Activated T-cell treated with anti-CD3 and anti-CD28 coated beads for 48 hours (primary cell): ENCODE measurements at regions not wholly inside any gene's neighbourhood (a gene's known extent, or its start where the extent isn't known, plus 50 kb on each side); places are given as distances from the start of the nearest gene placed in this dataset.

ENCODE experiments used
- DNase-seq: peaks from one replicate; pipeline ENCODE4 v3.0.0-alpha.2; 2020; ENCODE audit warnings: low read depth

DNA sequence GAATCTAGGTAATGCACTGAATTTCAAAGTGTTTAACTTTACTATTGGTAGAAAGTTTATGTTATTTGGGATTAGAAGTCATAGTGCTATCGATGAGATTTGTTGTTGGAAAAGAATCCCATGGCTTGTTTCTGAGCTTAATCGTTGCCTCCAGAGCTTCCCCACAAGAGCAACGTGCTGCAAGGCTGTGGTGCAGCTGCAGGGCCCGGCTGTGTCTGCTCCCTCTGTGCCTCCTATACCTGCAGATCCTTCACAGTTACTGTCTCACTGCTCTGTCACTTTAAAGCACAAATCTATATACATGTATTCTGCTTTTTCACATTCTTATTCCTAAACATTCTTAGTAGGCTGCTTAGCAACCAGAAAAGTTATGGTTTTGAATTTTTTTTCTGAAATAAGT is 826.6 kb upstream of the COBL start:
- no peak for DNase-seq

DNA sequence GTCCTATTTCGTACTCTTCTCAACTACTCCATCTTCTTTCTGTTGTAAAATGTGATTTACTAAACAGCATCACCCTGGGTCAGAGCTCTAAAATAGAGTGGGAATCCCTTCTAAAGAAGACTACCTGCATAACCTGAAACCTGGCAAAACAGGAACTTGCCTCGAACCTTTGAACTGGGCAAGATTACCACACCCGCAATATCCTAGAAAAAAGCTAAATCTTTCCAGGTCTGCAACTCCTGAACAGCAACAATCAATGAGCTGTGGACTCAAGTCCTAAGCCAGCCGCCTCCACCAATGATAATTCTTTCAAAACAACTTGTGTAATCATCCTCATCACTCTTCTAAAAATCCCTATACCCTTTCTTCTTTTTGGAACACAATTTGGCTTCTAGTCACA is 824.2 kb upstream of the COBL start:
- no peak for DNase-seq

DNA sequence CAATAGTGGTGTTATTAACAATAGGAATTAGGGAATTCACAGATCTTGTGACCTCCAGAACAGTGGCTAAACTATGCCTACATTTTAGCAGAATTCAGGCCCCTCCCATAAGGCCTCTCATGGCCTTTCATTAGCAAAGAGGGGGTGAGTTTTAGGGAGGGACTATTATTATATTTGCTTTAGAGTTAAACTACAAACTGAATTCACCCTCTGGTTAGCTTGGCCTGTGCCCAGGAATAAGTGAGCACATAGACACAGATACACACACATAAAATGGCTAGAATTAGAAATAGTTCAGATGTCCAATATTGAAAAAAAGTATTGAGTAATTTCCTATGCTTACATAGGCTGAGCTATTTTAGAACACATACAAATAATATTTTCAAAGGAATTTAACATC is 818.8 kb upstream of the COBL start:
- DNase-seq, result no peak

DNA sequence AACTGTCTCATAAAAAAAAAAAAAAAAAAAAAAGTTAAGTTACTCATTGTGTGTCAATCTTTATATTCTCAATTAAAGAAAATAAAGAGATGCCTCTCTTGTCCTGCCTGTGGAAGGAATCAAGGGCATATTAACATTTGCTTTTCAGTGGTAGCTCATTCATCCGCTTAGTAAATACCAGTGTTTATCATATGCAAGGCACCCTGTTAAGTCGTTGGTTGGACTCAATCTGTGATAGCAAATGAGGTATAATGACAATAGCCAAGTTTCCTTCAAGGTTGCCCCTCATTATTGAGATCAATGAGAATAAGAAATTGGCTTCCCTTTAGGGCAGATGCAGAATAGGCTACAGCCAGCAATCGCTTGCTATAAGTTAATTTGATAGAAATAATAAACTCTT is 812.7 kb upstream of the COBL start:
- DNase-seq, result no peak

DNA sequence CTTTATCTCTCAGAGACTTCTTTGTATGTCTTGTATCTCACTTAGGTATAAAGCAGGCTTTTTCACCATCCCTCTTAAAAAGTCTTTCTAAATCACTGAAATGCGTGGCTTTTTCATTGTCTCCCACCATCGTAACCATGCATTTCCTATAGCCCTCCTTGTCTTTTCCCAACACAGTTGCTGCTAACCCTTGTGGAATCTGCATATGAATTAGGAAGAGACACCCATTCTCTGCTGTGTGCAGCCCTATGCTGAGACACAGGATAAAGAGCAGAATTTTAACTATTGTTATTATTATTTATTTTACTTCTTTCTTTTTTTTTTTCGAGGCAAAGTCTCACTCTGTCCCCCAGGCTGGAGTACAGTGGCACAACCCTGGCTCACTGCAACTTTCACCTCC is 804.3 kb upstream of the COBL start:
- no peak for DNase-seq

DNA sequence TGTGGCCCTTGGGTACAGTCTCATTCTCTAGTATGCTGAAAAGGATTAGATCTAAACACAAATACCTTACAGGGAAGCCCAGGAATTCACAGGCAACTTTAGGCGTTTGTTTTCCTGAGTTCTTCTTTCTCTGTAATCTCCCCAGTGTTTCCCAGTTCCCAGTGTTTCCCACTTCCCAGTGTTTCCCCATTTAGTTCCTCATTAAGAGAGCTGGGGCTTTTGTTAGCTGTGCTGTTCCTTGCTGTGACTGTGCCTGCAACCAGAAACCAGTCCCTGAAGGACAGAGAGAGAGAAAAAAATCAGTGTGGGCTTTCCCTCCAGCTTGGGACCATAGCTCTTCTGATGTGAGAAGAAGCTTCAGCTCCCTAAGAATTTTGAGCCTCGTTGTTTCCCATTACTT is 802.9 kb upstream of the COBL start:
- DNase-seq, result no peak

DNA sequence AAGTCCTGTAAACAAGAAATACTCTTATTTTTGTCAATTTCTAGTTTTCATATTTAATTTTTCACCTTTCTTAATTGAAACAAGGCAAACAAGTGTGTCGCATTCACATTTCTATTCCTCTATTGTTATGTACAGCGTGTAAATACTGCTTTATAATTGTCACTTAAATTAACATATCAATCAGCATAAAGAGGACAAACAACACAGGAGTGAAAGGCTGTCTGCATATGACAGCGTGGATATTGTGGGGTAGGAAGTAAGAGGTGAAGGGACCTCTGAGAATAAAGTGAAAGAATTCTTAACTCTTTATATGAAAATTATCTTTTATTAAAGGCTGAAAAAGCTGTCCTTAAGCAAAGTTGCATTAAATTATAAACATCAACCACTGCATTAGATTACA is 797.9 kb upstream of the COBL start:
- no peak for DNase-seq

DNA sequence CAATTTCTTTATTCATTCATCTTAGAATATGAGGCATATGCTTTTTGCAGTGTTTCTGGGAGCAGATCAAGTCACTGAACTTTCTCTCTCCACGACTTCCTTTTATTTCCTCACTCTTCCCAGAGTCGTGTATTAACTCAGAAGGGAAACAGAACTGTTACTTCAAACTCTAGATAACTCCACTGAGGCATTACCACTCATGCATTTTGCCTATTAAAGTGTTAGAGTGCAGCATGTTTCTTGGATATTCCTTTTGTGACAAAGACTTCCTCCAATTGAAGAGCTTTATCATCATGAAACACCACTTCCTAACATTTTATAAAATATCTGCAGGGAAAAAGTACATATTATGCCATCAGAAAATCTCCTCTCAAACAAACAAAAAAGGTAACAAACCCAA is 797.4 kb upstream of the COBL start:
- DNase-seq, result no peak

DNA sequence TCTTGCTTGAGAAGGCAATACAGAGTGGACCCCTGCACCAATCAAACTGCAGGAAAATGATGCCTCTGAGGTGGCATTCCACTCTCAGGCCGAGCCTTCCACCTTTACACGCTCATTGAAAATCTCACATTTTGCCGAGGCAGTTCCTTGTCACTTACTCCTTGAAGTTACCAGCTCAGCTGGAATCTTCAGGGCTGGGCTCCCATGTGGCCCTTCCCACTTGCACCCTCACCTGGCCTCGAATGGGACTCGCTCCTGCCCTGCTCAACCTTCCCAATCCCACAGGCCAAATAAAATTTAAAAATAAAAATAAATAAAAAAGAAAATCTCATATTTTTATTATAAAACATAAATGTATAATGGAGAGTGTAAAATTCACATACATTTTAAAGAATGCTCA is 790.7 kb upstream of the COBL start:
- DNase-seq, result no peak

DNA sequence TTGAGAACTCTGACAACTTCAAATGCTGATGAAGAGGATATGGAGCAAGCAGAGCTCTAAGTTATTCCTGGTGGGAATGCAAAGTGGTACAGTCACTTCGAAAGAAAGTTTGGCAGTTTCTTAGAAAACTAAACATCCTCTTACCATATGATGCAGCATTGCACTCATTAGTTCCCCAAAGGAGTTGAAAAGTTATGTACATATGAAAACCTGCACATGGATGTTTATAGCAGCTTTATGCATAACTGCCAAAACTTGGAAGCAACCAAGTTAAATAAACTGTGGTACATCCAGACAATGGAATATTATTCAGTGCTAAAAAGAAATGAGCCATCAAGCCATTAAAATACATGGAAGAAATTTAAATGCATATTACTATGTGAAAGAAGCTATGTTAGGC is 779.3 kb upstream of the COBL start:
- DNase-seq, result no peak

DNA sequence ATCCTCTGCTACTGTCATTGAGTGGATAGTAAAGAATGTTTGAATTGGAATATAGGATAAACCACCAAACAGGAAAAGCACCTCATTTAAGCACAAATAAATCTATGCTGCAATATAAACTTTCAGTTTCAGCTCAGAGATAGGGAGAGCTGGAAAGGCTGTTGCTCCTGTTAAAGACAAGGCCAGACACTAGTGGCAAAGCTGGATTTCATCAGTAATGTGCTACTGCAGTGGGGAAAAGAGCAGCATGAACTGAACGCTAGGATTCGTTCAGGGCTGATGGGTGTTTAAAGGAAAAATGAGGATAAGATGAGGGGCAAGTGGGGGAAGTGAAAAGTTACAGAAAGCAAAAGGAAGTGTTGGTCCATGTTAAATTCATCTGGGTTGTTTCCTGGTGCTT is 775.4 kb upstream of the COBL start:
- no peak for DNase-seq

DNA sequence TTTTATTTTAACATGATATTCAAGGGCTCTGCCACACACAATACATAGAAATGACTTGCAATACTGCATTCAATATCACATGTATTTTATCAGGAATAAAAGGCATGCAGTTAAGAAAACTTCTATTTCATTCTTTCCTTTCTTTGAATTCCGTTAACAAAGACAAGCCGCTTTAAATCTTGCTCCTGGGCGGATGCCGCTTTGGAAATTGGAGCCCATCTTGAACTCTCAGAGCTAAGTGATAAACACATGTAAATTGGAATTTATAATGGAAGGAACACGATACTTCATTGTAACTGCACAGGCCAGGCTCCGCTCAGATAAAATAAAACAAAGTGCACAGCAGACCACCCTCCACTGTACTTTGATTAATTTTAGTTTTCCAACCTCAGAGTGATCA is 774.5 kb upstream of the COBL start:
- no peak for DNase-seq

DNA sequence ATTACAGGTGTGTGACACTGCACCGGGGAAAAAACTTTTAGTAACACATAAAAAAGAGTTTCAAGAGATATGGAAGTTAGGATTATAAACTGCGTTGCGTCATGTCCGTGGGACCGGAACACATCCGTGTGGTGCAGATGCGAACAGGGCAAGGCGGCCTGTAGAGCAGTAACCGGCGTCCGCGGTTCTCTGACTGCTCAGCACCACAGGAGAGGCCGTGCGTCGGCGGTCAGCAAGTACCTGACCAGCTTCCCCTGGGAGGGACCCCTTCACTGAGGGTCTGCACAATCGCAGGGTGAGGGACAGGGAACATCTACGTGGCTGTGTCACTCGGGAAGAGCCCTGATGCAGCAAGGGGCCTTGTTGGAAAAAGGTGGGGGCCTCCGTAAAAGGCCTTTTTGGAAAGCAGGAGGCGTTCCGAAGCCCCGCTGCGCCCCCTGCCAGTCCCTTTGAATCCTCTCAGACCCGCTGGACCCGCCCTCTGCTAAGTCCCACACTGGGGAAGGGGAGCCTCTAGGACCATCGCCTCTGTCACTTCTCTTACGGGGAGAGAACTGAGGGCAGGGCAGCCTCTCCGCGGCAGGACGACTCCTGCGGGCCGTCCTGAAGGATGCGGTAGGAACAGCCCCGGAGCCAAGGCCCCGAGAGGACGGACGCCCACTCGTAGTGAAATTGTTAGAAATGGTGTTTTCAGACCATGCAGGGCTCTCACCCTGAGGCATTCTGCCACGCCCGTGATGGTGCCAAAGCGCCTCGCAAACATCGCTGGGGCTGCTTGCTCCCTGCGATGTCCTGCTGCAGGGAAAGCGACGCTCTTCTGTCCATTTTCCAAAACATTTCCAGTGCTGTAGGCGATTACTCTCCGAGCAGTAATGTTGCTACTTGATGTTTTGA is 771.6 kb upstream of the COBL start:
- DNase-seq, result no peak

DNA sequence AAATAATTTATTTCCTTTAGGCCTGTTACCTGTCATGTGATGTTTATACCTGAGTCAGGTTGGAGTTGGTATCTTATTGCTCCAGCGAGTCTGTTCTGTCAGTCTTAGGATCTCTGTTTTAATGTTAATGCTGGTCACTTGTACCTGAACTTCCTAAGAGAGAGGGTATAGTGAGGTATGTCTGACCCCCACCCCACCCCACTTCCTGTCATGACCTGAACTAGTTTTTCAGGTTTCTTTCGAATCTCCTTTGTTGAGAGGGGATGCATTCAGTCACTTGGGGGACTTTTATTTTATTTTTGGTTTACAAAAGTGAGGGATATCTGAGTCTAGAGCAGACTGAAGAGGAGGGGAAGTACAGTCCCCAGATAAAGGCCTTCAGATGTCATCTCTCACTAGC is 769.0 kb upstream of the COBL start:
- no peak for DNase-seq

DNA sequence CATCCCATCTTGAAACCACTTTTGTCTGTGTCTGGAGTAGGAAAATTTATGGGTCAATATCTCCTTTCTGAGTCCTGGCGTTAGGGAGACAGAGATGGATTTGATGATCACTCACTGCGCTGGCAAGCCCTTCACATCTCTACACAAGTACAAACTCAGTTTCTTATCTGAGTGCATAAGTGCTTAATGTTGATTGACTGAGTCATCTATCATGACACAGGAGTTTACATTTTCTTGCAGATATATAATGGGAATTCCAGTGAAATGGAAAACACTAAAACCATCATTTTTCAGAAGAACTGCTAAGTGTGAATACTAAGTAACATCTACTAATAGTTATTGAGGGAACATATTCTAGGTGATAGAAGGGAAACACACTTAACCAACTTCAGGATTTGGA is 763.9 kb upstream of the COBL start:
- DNase-seq, result no peak

DNA sequence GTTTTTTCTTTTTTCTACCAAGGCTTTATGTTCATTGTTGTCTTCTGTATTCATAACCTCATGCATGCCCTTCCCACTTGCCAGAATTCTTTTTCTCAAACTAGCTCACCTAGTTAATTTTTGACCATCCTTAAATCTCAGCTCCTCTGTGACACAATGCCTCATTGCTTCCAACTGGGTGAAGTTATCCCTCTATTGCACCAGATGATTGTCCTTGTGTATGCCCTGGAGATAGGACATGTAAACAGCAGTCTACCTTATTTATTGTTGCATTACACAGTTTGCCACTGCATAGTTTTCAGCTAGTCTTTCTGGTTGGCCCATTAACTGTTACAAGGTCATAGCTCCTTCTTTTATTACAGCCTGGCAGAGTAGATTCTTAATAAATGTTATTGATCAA is 763.1 kb upstream of the COBL start:
- no peak for DNase-seq

DNA sequence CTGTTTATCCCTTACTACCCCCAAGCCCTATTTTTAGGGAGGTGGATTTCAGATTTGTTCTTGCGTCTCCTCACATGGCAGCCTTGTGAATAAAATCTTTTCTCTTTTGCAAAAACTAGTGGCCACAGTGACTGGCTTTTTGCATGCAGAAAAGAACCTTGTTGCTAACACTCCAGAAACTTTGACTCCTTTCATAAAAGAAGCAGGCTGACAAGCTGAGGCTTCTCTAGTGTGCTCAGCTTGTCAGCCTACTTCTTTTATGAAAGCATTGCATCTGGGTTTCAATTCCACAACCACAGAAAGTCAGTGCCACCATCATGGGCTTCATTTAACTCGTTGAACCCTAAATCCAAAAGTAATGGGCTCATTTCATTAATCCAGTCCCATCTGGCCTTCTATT is 761.0 kb upstream of the COBL start:
- DNase-seq, result no peak

DNA sequence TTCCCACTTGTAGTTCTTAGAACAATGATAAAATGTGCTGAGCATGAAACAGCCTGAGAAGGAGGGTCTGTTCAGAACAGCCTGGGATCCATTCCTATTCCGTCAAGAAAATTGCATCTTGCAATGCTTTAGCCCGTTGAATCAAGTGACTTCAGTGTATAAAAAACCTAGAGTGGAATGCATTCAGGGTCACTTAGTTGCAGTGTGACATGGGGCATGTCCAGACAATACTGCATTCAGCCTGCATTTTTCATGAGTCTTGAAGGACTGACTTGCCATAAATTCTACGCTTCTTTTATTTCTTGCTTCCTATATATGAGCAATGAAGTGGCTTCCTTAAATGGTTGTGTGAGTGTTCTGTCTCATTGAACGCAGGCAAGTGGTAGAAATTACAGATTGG is 758.3 kb upstream of the COBL start:
- DNase-seq, result no peak

DNA sequence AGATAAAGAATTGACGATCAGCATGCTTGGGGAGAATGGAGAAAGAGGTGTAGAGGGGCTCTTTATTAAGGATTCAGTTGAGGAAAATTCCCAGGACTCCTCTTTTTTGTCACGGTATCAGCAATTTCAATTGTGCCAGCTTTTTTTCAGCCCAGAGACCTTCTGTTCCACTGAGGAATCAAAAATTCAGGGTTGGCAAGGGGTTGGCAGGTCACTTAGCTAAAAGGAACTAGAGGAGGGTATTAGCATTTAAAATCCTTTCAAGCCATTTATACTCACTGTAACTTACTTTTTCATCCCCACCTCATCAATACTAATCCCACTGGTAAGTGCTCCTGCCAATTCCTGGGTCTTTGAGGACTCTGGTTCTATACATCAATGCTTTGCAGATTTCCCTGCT is 757.5 kb upstream of the COBL start:
- no peak for DNase-seq

DNA sequence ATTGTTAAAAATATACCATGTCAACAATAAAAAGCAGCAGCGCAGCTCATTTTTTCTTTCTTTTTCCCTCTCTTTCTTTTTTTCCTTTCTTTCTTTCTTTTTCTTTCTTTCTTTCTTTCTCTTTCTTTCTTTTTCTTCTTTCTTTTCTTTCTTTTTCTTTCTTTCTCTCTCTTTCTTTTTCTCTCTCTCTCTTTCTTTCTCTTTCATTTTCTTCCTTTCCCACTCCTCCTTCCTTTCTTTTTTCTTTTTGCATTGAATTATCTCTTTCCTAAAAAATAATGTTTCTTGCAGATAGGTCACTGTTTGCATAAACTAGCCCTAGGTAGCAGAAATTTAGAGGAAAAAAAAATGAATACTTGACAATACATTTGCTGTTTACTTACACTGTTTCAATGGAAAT is 755.1 kb upstream of the COBL start:
- no peak for DNase-seq

DNA sequence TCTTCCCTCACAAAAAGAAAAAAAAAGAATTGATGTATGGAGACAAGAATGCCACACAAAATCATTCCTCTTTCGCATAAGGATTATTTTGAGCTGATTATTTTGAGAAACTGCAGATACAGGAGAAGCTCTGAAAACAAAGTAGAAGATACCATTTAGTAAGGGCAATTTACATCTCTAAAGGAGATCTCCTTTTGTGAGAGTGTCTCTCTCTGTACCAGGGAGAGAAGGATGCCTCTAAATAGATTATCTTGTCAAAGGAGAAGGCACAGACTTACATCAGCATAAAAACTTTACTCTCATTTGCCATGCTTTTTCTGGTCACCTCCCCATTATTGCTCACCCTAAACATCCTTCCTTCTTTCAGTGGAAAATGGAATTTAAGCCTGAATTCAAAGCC is 747.9 kb upstream of the COBL start:
- no peak for DNase-seq

DNA sequence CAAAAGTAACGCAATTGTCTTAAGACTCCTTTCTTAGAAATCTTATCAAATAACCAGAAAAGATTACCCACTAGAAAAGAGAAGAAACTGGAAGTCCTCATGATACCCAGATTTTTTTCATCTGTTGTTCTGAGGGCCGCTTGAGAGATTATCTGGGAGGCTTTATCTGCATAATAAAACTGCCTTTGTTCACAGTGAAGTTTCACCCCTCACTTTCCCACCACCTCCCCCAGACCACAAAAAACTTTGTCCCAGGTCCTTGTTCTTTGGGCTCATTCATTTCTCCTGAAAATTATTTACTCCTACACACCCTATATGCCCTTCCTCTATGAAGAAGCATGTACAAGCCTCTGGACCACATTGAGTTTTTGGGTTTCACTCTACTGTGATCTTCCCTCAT is 745.1 kb upstream of the COBL start:
- DNase-seq, result no peak

DNA sequence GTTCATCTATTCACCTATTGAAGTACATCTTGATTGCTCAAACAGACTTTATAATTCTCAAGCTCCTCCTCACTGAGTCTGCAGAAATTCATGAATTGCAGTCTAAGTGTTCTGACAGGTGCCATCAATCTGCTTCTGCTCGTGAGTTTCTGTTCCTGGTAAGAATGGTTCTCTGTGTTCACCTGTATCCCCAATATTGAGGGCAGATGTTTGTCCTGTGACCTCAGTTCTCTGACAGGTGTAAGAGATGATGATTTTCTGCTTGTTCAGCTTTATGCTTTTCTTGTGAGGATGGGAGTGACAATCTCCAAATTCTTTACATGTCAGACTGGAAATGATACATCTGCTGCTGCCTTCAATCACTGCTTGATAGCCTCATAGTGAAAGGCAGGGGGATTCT is 736.9 kb upstream of the COBL start:
- DNase-seq, result no peak

DNA sequence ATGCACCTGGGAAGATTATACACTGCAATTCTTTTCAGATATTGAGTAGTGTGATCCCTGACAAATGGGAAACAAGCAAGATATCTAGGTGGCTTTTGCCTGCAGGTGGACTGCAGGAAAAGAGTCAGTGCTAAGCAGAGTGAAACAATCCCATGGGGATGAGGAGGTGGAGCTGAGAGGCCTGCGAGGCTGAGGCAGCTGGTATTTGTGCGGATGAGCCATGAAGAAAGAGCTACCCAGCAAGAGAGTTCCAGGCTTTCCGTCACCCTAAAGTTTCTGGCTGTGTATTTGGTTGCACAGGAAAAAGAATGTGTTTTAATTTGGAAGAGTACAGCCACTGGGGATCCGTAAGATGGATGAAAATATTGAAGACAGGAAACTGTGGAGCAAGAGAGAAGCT is 714.1 kb upstream of the COBL start:
- no peak for DNase-seq

DNA sequence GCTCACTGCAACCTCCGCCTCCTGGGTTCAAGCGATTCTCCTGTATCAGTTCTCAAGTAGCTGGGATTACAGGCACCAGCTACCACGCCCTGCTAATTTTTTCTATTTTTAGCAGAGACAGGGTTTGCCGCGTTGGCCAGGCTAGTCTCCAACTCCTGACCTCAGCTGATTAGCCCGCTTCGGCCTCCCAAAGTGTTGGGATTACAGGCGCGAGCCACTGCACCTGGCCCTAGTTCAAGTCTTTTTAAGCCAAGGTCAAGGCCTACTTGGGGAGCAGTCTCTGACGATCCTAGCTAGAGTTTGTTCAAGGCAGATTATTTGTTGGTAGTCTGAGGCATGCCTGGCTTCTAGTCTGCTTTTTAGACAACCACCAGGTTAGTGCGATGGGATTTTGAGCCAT is 709.5 kb upstream of the COBL start:
- no peak for DNase-seq
